H1 (cell line): ENCODE measurements at regions not wholly inside any gene's neighbourhood (a gene's known extent, or its start where the extent isn't known, plus 50 kb on each side); places are given as distances from the start of the nearest gene placed in this dataset.

Source experiments
- CTCF ChIA-PET: fragments of 300-600 bp; sonication (Branson Sonifier 250); formaldehyde crosslinking; loops from one replicate; lab custom pipeline; 2021; ENCODE audit not compliant: partially characterized antibody; lab: Charles Lee
- POLR2A ChIA-PET: fragments of 300-600 bp; sonication (Branson Sonifier 250); formaldehyde crosslinking; loops from one replicate; lab custom pipeline; 2021; ENCODE audit warnings: inconsistent platforms; ENCODE audit not compliant: partially characterized antibody; lab: Charles Lee
- DNase-seq, 2 experiments: peaks; one replicate each; pipeline versions ENCODE4 v3.0.0 to v3.0.0-alpha.2; 2010 to 2022; ENCODE audit warnings: low spot score in 2 of 2, low read depth in 1 of 2, mixed read lengths in 1 of 2
- FAIRE-seq: peaks from 2 replicates; lab custom pipeline; 2011; peaks lifted over from hg19 to GRCh38; lab: Jason Lieb, UNC
- H2AFZ ChIP-seq: 2 replicates; pipeline ENCODE4 v1.8.1; 2012; ENCODE audit warnings: low read length, inconsistent platforms
- H2AK5ac ChIP-seq: 2 replicates; pipeline ENCODE4 v1.6.1; 2013; ENCODE audit warnings: low read depth, low read length
- H2BK120ac ChIP-seq: replicated peaks from 2 replicates; pipeline ENCODE3; 2013; ENCODE audit warnings: low read depth, low read length, inconsistent platforms
- H2BK12ac ChIP-seq: 2 replicates; pipeline ENCODE4 v1.6.1; 2013; ENCODE audit warnings: low read depth, low read length
- H2BK15ac ChIP-seq: 2 replicates; pipeline ENCODE4 v1.6.1; 2013; ENCODE audit warnings: low read length
- H2BK20ac ChIP-seq: 2 replicates; pipeline ENCODE4 v1.6.1; 2013; ENCODE audit warnings: low read length
- H2BK5ac ChIP-seq: 2 replicates; pipeline ENCODE4 v1.6.1; 2013; ENCODE audit warnings: low read depth, low read length
- H3K14ac ChIP-seq: 2 replicates; pipeline ENCODE4 v1.6.1; 2013; ENCODE audit warnings: inconsistent platforms; ENCODE audit not compliant: insufficient read length
- H3K18ac ChIP-seq: 2 replicates; pipeline ENCODE4 v1.6.1; 2013; ENCODE audit warnings: low read length; ENCODE audit errors: extremely low read depth
- H3K23ac ChIP-seq: 2 replicates; pipeline ENCODE4 v1.6.1; 2013; ENCODE audit warnings: inconsistent platforms; ENCODE audit not compliant: insufficient read length
- H3K23me2 ChIP-seq: 2 replicates; pipeline ENCODE4 v1.6.1; 2013; ENCODE audit warnings: low read depth, low read length
- H3K27ac ChIP-seq: 2 replicates; pipeline ENCODE4 v1.6.1; 2011; ENCODE audit warnings: low read depth, low read length, inconsistent platforms
- H3K27me3 ChIP-seq, 4 experiments: replicated peaks in 1 of 4; 1 replicate in 1 of 4; 2 replicates in 3 of 4; pipeline versions ENCODE4 v1.6.1 to v1.8.1; 2011 to 2013; ENCODE audit warnings: low read length in 3 of 4, mild to moderate bottlenecking in 3 of 4, inconsistent platforms in 2 of 4, mixed read lengths in 2 of 4, moderate library complexity in 1 of 4; ENCODE audit not compliant: control insufficient read depth in 3 of 4, insufficient read depth in 3 of 4; ENCODE audit errors: extremely low read depth in 1 of 4
- H3K36me3 ChIP-seq, 4 experiments: 2 replicates each; pipeline versions ENCODE4 v1.6.1 to v1.8.1; 2011 to 2013; ENCODE audit warnings: mild to moderate bottlenecking in 4 of 4, low read length in 3 of 4, moderate library complexity in 2 of 4, control low read depth in 1 of 4, inconsistent platforms in 1 of 4; ENCODE audit not compliant: insufficient read depth in 4 of 4, control insufficient read depth in 2 of 4
- H3K4ac ChIP-seq: replicated peaks from 2 replicates; pipeline ENCODE3; 2013; ENCODE audit warnings: low read length, low read depth, mixed read lengths, inconsistent platforms; ENCODE audit not compliant: insufficient read length
- H3K4me1 ChIP-seq, 4 experiments: replicated peaks in 1 of 4; 1 replicate in 1 of 4; 2 replicates in 3 of 4; pipeline versions ENCODE4 v1.6.1 to v1.8.1; 2011 to 2013; ENCODE audit warnings: low read length in 3 of 4, inconsistent platforms in 2 of 4, mixed read lengths in 1 of 4; ENCODE audit not compliant: insufficient read depth in 4 of 4, control insufficient read depth in 3 of 4
- H3K4me2 ChIP-seq, 2 experiments: 2 replicates each; pipeline versions ENCODE4 v1.6.1 to v1.8.1; 2011 to 2013; ENCODE audit warnings: low read depth in 2 of 2, low read length in 2 of 2, control low read depth in 1 of 2, inconsistent platforms in 1 of 2, mild to moderate bottlenecking in 1 of 2; ENCODE audit not compliant: insufficient read depth in 1 of 2
- H3K4me3 ChIP-seq, 4 experiments: fragments of 200-600, 300-600 bp in 1 of 4; sonication (generic), shearing (Covaris generic), sonication (Bioruptor Twin) in 1 of 4; 2 replicates each; pipeline versions ENCODE4 v1.5.1 to v1.8.1; 2011 to 2016; ENCODE audit warnings: low read length in 4 of 4, low read depth in 3 of 4, control low read depth in 2 of 4, inconsistent platforms in 2 of 4, mild to moderate bottlenecking in 2 of 4, mixed read lengths in 1 of 4, moderate library complexity in 1 of 4; ENCODE audit not compliant: insufficient read depth in 2 of 4; ENCODE audit errors: extremely low read depth in 1 of 4
- H3K56ac ChIP-seq: replicated peaks from 2 replicates; pipeline ENCODE3; 2013; ENCODE audit warnings: low read depth, mild to moderate bottlenecking, mixed read lengths, low read length, inconsistent platforms; ENCODE audit not compliant: insufficient read length
- H3K79me1 ChIP-seq: 2 replicates; pipeline ENCODE4 v1.6.1; 2013; ENCODE audit warnings: low read depth, low read length, control low read depth
- H3K79me2 ChIP-seq, 2 experiments: 2 replicates each; pipeline versions ENCODE4 v1.6.1 to v1.8.1; 2012 to 2013; ENCODE audit warnings: low read length in 2 of 2, mild to moderate bottlenecking in 2 of 2, inconsistent platforms in 1 of 2; ENCODE audit not compliant: insufficient read depth in 2 of 2, control insufficient read depth in 1 of 2
- H3K9ac ChIP-seq, 4 experiments: replicated peaks in 1 of 4; 1 replicate in 1 of 4; 2 replicates in 3 of 4; pipeline versions ENCODE4 v1.6.1 to v1.8.1; 2011 to 2013; ENCODE audit warnings: low read depth in 3 of 4, low read length in 3 of 4, control low read depth in 2 of 4, mild to moderate bottlenecking in 2 of 4, moderate library complexity in 2 of 4, inconsistent platforms in 1 of 4; ENCODE audit errors: extremely low read depth in 1 of 4
- H3K9me3 ChIP-seq, 2 experiments: 2 replicates each; pipeline versions ENCODE4 v1.6.1 to v1.8.1; 2012 to 2013; ENCODE audit warnings: mild to moderate bottlenecking in 2 of 2, moderate library complexity in 2 of 2, control low read depth in 1 of 2, inconsistent platforms in 1 of 2, low read depth in 1 of 2, low read length in 1 of 2, mixed read lengths in 1 of 2; ENCODE audit not compliant: insufficient read depth in 2 of 2
- H4K20me1 ChIP-seq, 2 experiments: replicated peaks in 1 of 2; 2 replicates each; pipeline versions ENCODE3 to v1.8.1; 2011 to 2013; ENCODE audit warnings: inconsistent platforms in 2 of 2, low read length in 2 of 2, mild to moderate bottlenecking in 1 of 2; ENCODE audit not compliant: insufficient read depth in 2 of 2, control insufficient read depth in 1 of 2
- H4K5ac ChIP-seq: 2 replicates; pipeline ENCODE4 v1.6.1; 2013; ENCODE audit warnings: low read length, low read depth, mixed read lengths, inconsistent platforms; ENCODE audit not compliant: insufficient read length
- H4K8ac ChIP-seq: 2 replicates; pipeline ENCODE4 v1.8.0; 2013; ENCODE audit warnings: mild to moderate bottlenecking, moderate library complexity, low read length, inconsistent platforms; ENCODE audit not compliant: insufficient read depth; ENCODE audit errors: extremely low read depth
- H4K91ac ChIP-seq: replicated peaks from 2 replicates; pipeline ENCODE3; 2013; ENCODE audit warnings: low read length, mixed read lengths, inconsistent platforms; ENCODE audit not compliant: insufficient read length
- BACH1 ChIP-seq: IDR thresholded peaks from 2 replicates; pipeline ENCODE4 v1.6.1; 2012; ENCODE audit warnings: low read length, improper control_type of control experiment
- CBX5 ChIP-seq: fragments of 300-800, 300-1000 bp; sonication (generic); IDR thresholded peaks from 2 replicates; pipeline ENCODE4 v1.7.1; 2016; ENCODE audit warnings: antibody characterized with exemption, low read length, low read depth
- CBX8 ChIP-seq: fragments of 300-800, 300-1000 bp; sonication (generic); IDR thresholded peaks from 2 replicates; pipeline ENCODE4 v1.7.1; 2016; ENCODE audit warnings: low read depth, low read length, borderline replicate concordance
- CHD1 ChIP-seq: IDR thresholded peaks from 2 replicates; pipeline ENCODE4 v1.6.1; 2012; ENCODE audit warnings: low read depth, low read length, improper control_type of control experiment
- CREB1 ChIP-seq: IDR thresholded peaks from 2 replicates; pipeline ENCODE4 v1.6.1; 2012; ENCODE audit warnings: inconsistent platforms
- HDAC2 ChIP-seq, 2 experiments: fragments of 300-600 bp in 1 of 2; sonication (generic) in 1 of 2; IDR thresholded peaks; 2 replicates each; pipeline ENCODE4 v1.6.1; 2011 to 2012; ENCODE audit warnings: low read depth in 2 of 2, low read length in 2 of 2, mild to moderate bottlenecking in 2 of 2, moderate library complexity in 2 of 2, borderline replicate concordance in 1 of 2, inconsistent platforms in 1 of 2
- POLR2A ChIP-seq, 2 experiments: IDR thresholded peaks; 1 replicate in 1 of 2; 2 replicates in 1 of 2; pipeline ENCODE4 v1.6.1; 2011; ENCODE audit warnings: low read depth in 2 of 2, low read length in 2 of 2, mild to moderate bottlenecking in 2 of 2; ENCODE audit errors: control extremely low read depth in 1 of 2
- POU5F1 ChIP-seq: IDR thresholded peaks from 2 replicates; pipeline ENCODE4 v1.6.1; 2011; ENCODE audit warnings: low read depth, mild to moderate bottlenecking, low read length, moderate library complexity
- SAP30 ChIP-seq: fragments of 300-600 bp; sonication (generic); IDR thresholded peaks from 2 replicates; pipeline ENCODE4 v1.7.1; 2012; ENCODE audit warnings: low read length, moderate library complexity, mild to moderate bottlenecking, inconsistent platforms; ENCODE audit not compliant: insufficient read depth, insufficient replicate concordance
- SIN3A ChIP-seq, 2 experiments: IDR thresholded peaks in 1 of 2; conservative IDR thresholded peaks in 1 of 2; 2 replicates each; pipeline ENCODE4 v1.6.1; 2011 to 2012; ENCODE audit warnings: low read length in 2 of 2, improper control_type of control experiment in 1 of 2, low read depth in 1 of 2, mild to moderate bottlenecking in 1 of 2
- SIRT6 ChIP-seq: IDR thresholded peaks from one replicate; pipeline ENCODE4 v1.7.1; 2012; ENCODE audit warnings: low read length, inconsistent platforms
- SIX5 ChIP-seq: IDR thresholded peaks from 2 replicates; pipeline ENCODE4 v1.6.1; 2011; ENCODE audit warnings: mild to moderate bottlenecking, low read depth, low read length
- SP2 ChIP-seq: IDR thresholded peaks from 2 replicates; pipeline ENCODE4 v1.6.1; 2012; ENCODE audit warnings: mild to moderate bottlenecking, low read length, inconsistent platforms
- TBP ChIP-seq: IDR thresholded peaks from 2 replicates; pipeline ENCODE4 v1.6.1; 2011; ENCODE audit warnings: low read depth, low read length, improper control_type of control experiment
- TCF12 ChIP-seq: IDR thresholded peaks from 2 replicates; pipeline ENCODE4 v1.6.1; 2011; ENCODE audit warnings: low read depth, mild to moderate bottlenecking, low read length
- WGBS, 2 experiments: shearing (Covaris generic) in 1 of 2; methylation state at CpG; one replicate each; pipeline versions ENCODE4 v1.1.6 to v1.1.7; 2013 to 2015; ENCODE audit warnings: low lambda C conversion rate in 2 of 2, mixed read lengths in 2 of 2, inconsistent platforms in 1 of 2, low coverage in 1 of 2, missing lambda C conversion rate in 1 of 2; ENCODE audit not compliant: insufficient replicate concordance in 2 of 2, insufficient coverage in 1 of 2, insufficient read length in 1 of 2; ENCODE audit errors: extremely low coverage in 1 of 2, missing lambda C conversion rate in 1 of 2; 5-methylcytosine and 5-hydroxymethylcytosine counted together

DNA sequence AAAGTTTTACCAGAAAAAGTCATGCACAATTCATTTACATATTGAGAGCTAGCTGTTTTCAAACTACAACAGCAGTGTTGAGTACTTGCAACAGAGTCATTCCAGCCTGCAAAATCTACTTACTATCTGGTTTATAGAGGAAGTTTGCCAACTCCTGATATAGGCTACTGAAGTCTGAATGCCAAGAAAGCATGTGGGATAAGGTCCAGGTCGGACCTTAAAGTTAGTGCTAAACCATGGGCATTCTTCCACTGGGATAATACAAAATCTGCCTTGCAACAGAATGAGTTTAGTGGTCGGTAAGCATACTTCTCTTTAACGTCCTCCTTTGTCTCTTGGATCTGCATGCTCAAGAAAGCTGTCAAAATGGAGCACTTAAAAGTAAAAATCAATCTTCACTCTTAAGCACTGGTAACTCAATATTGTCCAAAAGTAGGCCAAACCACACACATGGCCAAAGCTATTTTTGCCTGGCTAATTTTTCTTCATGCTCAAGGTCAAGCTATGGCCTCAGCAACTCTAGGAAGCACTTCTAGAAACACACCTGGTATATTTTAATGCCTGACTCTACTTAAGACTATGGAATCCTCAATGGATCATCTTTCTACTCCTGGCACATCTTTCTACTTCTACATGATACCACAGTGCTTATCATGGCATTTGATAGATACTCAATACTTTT is 364.9 kb upstream of the KITLG start:
- FAIRE-seq (no peak), DNase-seq (no peak)
- H2BK20ac ChIP-seq = no peak overlapping the region; the same call in 1 of the 2 replicates
- H3K4me1 ChIP-seq = peaks cover 0 to 6% (median 3%) of the 10 kb centered on the region in 4 experiments; a peak in 2 of 7 replicates
- no peak overlapping the region for H2AK5ac ChIP-seq
- no peaks in the 10 kb centered on the region for H3K36me3 ChIP-seq
- H4K91ac ChIP-seq = no peak overlapping the region
- no peak overlapping the region for H2BK12ac ChIP-seq
- no peak overlapping the region for H3K14ac ChIP-seq
- H3K23ac ChIP-seq = no peak overlapping the region
- no peak overlapping the region for H2AFZ ChIP-seq
- H4K5ac ChIP-seq = no peak overlapping the region
- ChIA-PET CTCF (no interaction called here), POLR2A (no interaction called here)
- H3K4me2 ChIP-seq = no peak overlapping the region
- no peak overlapping the region for H3K4me3 ChIP-seq
- H3K9ac ChIP-seq = no peak overlapping the region
- H3K79me2 ChIP-seq = no peaks in the 10 kb centered on the region
- no peak overlapping the region for H3K56ac ChIP-seq
- WGBS, 2 experiments = 78% methylated on average over 3 of the region's 3 CpGs; no CpG with 5 or more reads in 1 of the 2 experiments
- no peak overlapping the region for H4K8ac ChIP-seq
- no peak overlapping the region for H3K4ac ChIP-seq
- H3K23me2 ChIP-seq = no peaks in the 10 kb centered on the region
- H3K27me3 ChIP-seq = peaks cover 0 to 3% (median 0%) of the 10 kb centered on the region in 4 experiments; a peak in 2 of 7 replicates
- H3K79me1 ChIP-seq = no peaks in the 10 kb centered on the region
- H4K20me1 ChIP-seq = no peaks in the 10 kb centered on the region
- no peak overlapping the region for H2BK5ac ChIP-seq
- no peak overlapping the region for H2BK120ac ChIP-seq
- H3K9me3 ChIP-seq = no peaks in the 10 kb centered on the region
- no peak for TF ChIP-seq SP2
- no peak for TF ChIP-seq SIN3A (conservative IDR thresholded peaks at IDR 0.05 in 1 of 2, IDR thresholded peaks at IDR 0.05 in 1 of 2; ENCODE audit: low read depth in 1 of 2, low read length in 2 of 2)
- no peak for TF ChIP-seq TCF12
- TF ChIP-seq TBP = no peak
- no peak for TF ChIP-seq CBX8
- no peak for TF ChIP-seq POLR2A (IDR thresholded peaks at IDR 0.05; ENCODE audit: control extremely low read depth in 1 of 2, low read depth in 2 of 2, low read length in 2 of 2)
- TF ChIP-seq SIRT6 = no peak
- TF ChIP-seq POU5F1 = no peak
- no peak for TF ChIP-seq CHD1
- no peak for TF ChIP-seq HDAC2 (IDR thresholded peaks at IDR 0.05; ENCODE audit: borderline replicate concordance in 1 of 2, low read depth in 2 of 2, low read length in 2 of 2)
- TF ChIP-seq CREB1 = no peak
- TF ChIP-seq SAP30 = no peak
- no peak for TF ChIP-seq CBX5
- no peak for TF ChIP-seq SIX5
- TF ChIP-seq BACH1 = no peak
- H3K27ac ChIP-seq = no peak overlapping the region
- H3K18ac ChIP-seq = no peak overlapping the region
- H2BK15ac ChIP-seq = no peak overlapping the region
